GM13977 (cell line): ENCODE measurements at regions not wholly inside any gene's neighbourhood (a gene's known extent, or its start where the extent isn't known, plus 50 kb on each side); places are given as distances from the start of the nearest gene placed in this dataset.
"Not testable (repeated sequence)": the region's sequence is repeated elsewhere in the genome, so short reads cannot be mapped to it uniquely, and the experiment has no call there.

ENCODE experiments used
- DNase-seq: peaks from one replicate; pipeline ENCODE4 v3.0.0; 2012; ENCODE audit warnings: low spot score
- CTCF ChIP-seq: IDR thresholded peaks from 2 replicates; pipeline ENCODE4 v1.5.1; 2012; ENCODE audit warnings: mild to moderate bottlenecking, control low read depth; ENCODE audit not compliant: insufficient read depth; ENCODE audit errors: extremely low read depth, missing control alignments
- in situ Hi-C: fragments of 300-500 bp; cut with MboI; formaldehyde crosslinking; loops from one replicate; pipeline ENCODE4 v1.12.0; 2022; ENCODE audit warnings: low sequenced_read_pairs, low pct_unique_long_range_greater_than_20kb, mixed read lengths, inconsistent platforms; ENCODE audit not compliant: unreplicated experiment

GRCh38 chr16:65376601-65377000, 254.7 kb upstream of the CDH11 start:
- in situ Hi-C loops = no loop called here
- no peak for DNase-seq

GRCh38 chr16:65375651-65376050, 253.8 kb upstream of the CDH11 start:
- DNase-seq = no peak
- in situ Hi-C loops = no loop called here
- no peak for TF ChIP-seq CTCF

More at GRCh38 chr16:65376601-65377000, 254.7 kb upstream of the CDH11 start:
- TF ChIP-seq CTCF = no peak

- TF ChIP-seq CTCF = no peak
- DNase-seq = no peak
Measured at GRCh38 chr16:65373097-65373496, 251.2 kb upstream of the CDH11 start.

GRCh38 chr16:65372171-65372570, 250.3 kb upstream of the CDH11 start:
- in situ Hi-C loops = no loop called here
- no peak for DNase-seq
- no peak for TF ChIP-seq CTCF

More at GRCh38 chr16:65373097-65373496, 251.2 kb upstream of the CDH11 start:
- in situ Hi-C loops = no loop called here

- in situ Hi-C loops = no loop called here
- TF ChIP-seq CTCF = no peak
- DNase-seq = no peak
Measured at GRCh38 chr16:65365732-65366715, 244.2 kb upstream of the CDH11 start.

- in situ Hi-C loops, DNase-seq: not testable (repeated sequence)
Measured at GRCh38 chr16:65356721-65357120, 234.9 kb upstream of the CDH11 start.

- TF ChIP-seq CTCF = no peak
- in situ Hi-C loops = no loop called here
- no peak for DNase-seq
Measured at GRCh38 chr16:65355706-65356105, 233.8 kb upstream of the CDH11 start.
